ENCODE measurements at regions not wholly inside any gene's neighbourhood (a gene's known extent, or its start where the extent isn't known, plus 50 kb on each side); places are given as distances from the start of the nearest gene placed in this dataset.

- TF ChIP-seq CTCF (IDR thresholded peaks at IDR 0.05): no peak
These were observed 105.6 kb upstream of the TRABD2B start for GRCh38 chr1:48102766-48103165.

GRCh38 chr1:48099072-48099773 is 102.0 kb upstream of the TRABD2B start:
- no peak for TF ChIP-seq CTCF (IDR thresholded peaks at IDR 0.05)

GRCh38 chr1:48093696-48094528 is 96.7 kb upstream of the TRABD2B start:
- TF ChIP-seq CTCF (IDR thresholded peaks at IDR 0.05): peak; percentile 89

- no peak for TF ChIP-seq CTCF (IDR thresholded peaks at IDR 0.05)
These were observed 96.0 kb upstream of the TRABD2B start for GRCh38 chr1:48093147-48093546.

- no peak for TF ChIP-seq CTCF (IDR thresholded peaks at IDR 0.05)
These were observed 95.2 kb upstream of the TRABD2B start for GRCh38 chr1:48092401-48092800.

- TF ChIP-seq CTCF (IDR thresholded peaks at IDR 0.05): no peak
These were observed 92.2 kb upstream of the TRABD2B start for GRCh38 chr1:48089356-48089891.

GRCh38 chr1:48084826-48085225 is 87.6 kb upstream of the TRABD2B start:
- no peak for TF ChIP-seq CTCF (IDR thresholded peaks at IDR 0.05)
